WERI-Rb-1 (cell line): ENCODE measurements at regions not wholly inside any gene's neighbourhood (a gene's known extent, or its start where the extent isn't known, plus 50 kb on each side); places are given as distances from the start of the nearest gene placed in this dataset.

Experiments used
- DNase-seq: peaks from one replicate; pipeline ENCODE4 v3.0.0-alpha.2; 2020
- H3K27ac ChIP-seq: fragments of 250-450 bp; sonication (Bioruptor Pico); 2 replicates; pipeline ENCODE4 v1.5.1; 2020; ENCODE audit warnings: mild to moderate bottlenecking, moderate library complexity
- H3K27me3 ChIP-seq: fragments of 250-450 bp; sonication (Bioruptor Pico); 2 replicates; pipeline ENCODE4 v1.5.1; 2021; ENCODE audit warnings: mild to moderate bottlenecking, low read depth, moderate library complexity; ENCODE audit not compliant: insufficient read depth, severe bottlenecking
- H3K36me3 ChIP-seq: fragments of 250-450 bp; sonication (Bioruptor Pico); 2 replicates; pipeline ENCODE4 v1.5.1; 2020; ENCODE audit warnings: mild to moderate bottlenecking, moderate library complexity
- H3K4me3 ChIP-seq: 2 replicates; pipeline ENCODE4 v1.5.1; 2011; ENCODE audit warnings: low read depth, mild to moderate bottlenecking, control low read depth, low read length
- H3K9me3 ChIP-seq: fragments of 250-450 bp; sonication (Bioruptor Pico); 2 replicates; pipeline ENCODE4 v1.5.1; 2021; ENCODE audit warnings: mild to moderate bottlenecking, moderate library complexity; ENCODE audit not compliant: severe bottlenecking
- TF ChIP-seq, protein P1 (sequence below): IDR thresholded peaks from 2 replicates; pipeline ENCODE4 v1.5.1; 2011; ENCODE audit warnings: low read depth, mild to moderate bottlenecking, control low read depth, inconsistent platforms, low read length

DNA sequence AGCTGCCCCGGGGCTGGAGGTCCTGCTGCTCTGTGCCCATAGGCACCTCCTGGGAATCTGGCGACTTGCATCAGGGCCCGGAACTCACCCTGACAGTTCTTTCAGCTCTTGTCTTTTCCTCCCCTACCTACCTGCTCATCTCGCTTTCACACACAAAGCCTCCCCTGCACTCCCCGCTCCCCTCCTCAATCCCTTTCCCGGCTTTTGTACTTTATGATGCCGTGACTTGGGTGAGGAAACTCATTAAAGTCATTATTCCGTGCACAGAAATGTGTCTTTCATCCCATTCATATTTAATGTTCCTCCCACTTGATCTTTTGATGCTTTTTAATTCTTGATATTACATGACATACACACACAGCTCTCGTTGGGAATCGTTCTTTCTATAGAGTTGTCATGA lies 218.6 kb downstream of the RPS24 start:
- H3K9me3 ChIP-seq = no peaks in the 10 kb centered on the region

DNA sequence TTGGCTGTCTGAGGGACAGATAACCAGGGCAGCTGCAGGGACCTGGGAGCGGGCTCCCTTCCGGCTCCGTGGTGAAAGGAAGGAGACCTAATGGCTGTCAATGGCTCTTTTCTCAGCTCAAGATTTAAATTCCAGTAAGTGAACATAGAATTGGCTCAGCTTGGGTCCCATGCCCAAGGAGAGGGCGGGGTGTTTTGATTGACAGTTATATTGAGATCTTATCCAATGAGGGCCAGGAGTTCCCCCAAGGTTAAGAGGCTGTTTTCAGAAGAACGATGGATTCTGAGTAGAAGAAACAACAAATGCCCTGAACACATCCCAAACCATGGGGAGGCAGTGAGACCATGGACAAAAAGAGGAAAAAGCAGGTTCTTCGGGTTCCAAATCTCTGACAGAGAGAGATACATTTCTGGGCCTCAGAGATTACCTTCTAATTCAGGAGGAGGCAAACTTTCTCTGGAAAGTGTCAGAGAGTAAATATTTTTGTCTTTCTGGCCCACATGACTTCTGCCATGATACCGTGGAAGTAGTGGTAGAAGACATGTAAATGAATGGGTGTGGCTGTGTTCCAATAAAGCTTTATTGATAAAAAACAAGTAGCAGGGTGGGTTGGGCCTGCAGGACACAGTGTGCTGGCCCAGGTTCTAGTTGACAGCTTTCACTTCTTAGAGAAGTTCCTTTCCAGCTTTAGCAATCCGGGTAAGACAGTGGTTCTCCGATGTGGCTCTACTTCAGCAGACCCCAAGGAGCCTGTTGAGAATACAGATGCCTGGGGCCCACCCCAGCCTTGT lies 219.6 kb downstream of the RPS24 start:
- no peaks in the 10 kb centered on the region for H3K9me3 ChIP-seq

More for the DNA sequence above, 218.6 kb downstream of the RPS24 start:
- TF ChIP-seq, protein P1, sequence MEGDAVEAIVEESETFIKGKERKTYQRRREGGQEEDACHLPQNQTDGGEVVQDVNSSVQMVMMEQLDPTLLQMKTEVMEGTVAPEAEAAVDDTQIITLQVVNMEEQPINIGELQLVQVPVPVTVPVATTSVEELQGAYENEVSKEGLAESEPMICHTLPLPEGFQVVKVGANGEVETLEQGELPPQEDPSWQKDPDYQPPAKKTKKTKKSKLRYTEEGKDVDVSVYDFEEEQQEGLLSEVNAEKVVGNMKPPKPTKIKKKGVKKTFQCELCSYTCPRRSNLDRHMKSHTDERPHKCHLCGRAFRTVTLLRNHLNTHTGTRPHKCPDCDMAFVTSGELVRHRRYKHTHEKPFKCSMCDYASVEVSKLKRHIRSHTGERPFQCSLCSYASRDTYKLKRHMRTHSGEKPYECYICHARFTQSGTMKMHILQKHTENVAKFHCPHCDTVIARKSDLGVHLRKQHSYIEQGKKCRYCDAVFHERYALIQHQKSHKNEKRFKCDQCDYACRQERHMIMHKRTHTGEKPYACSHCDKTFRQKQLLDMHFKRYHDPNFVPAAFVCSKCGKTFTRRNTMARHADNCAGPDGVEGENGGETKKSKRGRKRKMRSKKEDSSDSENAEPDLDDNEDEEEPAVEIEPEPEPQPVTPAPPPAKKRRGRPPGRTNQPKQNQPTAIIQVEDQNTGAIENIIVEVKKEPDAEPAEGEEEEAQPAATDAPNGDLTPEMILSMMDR = no peak
- no peak overlapping the region for H3K4me3 ChIP-seq
- H3K27ac ChIP-seq = no peak overlapping the region
- no peaks in the 10 kb centered on the region for H3K36me3 ChIP-seq
- DNase-seq = no peak
- H3K27me3 ChIP-seq = no peaks in the 10 kb centered on the region

DNA sequence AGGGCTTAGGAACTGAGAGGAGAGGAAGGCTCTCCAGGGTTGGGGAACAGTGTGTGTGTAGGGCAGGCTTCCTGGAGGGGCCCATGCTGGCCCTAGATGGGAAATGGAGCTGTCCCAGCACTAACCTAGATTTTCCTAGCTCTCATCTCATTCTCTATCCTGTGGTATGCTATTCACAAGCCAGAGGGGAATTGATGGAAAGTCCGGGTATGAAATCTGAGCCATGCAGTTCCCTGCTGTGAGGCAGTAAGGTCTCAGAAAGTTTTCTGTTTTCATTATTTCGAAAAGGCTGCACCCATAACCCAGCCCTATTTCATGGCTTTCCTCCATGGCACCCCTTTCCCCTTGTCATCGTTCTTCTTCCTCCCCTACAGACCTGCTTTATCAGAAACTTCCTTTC lies 220.3 kb downstream of the RPS24 start:
- H3K27ac ChIP-seq = no peak overlapping the region
- H3K36me3 ChIP-seq = no peaks in the 10 kb centered on the region
- H3K9me3 ChIP-seq = no peaks in the 10 kb centered on the region
- TF ChIP-seq, protein P1 = no peak
- H3K4me3 ChIP-seq = no peak overlapping the region
- H3K27me3 ChIP-seq = no peaks in the 10 kb centered on the region
- no peak for DNase-seq

More for the DNA sequence above, 219.6 kb downstream of the RPS24 start:
- H3K4me3 ChIP-seq = no peak overlapping the region
- H3K36me3 ChIP-seq = no peaks in the 10 kb centered on the region
- no peak overlapping the region for H3K27ac ChIP-seq
- TF ChIP-seq, protein P1 = no peak
- no peaks in the 10 kb centered on the region for H3K27me3 ChIP-seq
- no peak for DNase-seq

DNA sequence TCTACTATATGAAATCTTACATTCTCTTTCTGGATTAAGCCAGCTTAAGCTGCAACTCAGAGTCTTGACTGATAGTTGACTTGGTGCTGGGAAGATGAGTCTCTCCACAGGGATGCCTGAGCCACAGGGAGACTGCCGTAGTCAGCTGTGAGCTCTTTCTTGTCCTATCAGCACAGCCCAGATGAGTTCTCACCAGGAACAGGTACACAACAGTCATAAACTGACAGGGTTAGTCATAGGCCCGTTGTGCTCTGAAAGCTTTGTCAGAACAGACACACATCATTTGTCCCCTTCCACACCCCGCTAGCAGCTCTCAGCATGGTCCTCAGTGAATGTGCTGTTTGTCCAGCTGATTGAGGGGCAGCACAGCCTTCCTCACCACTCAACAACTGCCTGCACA lies 221.6 kb downstream of the RPS24 start:
- Histone ChIP-seq H3K36me3 (no peaks in the 10 kb centered on the region), H3K27ac (no peak overlapping the region), H3K9me3 (no peaks in the 10 kb centered on the region), H3K4me3 (no peak overlapping the region), H3K27me3 (no peaks in the 10 kb centered on the region)
- no peak for DNase-seq
- TF ChIP-seq, protein P1 = no peak

DNA sequence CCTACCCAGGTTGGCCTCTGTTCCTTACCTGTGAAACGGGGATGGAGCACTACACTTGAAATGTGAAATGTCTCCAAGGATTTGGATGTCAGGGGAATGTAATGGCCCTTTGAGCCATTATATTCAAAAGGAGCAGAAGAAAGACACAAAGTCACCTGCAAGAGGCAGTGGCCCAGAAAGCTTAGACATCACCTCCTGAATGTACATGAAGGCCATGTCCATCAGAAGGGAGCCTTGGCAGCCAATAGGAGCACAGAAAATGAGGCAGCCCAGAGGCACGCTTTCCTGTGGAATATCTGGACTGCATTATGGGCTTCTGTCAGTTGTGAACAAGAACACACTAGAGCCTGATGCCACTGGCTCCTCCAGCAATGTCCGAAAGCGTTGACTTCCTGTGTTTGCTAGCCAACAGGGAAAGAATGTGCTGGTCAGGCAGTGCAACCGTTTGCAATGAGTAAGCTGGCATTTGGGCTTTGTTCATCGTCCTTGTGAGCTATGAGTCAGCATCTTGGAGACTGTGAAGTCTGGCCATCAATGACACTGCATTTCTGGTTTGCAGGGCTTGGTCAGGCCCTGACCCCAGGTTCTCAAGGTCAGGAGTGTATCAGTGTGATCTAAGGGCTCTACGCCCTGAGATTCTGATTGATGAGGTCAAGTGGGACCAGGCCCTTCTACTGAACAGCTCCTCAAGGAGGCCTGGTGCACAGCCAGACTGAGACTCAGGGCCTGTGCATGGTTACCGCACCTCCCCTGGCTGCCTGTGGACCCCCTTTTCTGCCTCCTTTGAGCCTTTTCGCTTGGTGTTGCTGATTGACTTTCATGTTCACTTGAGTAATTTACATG lies 222.4 kb downstream of the RPS24 start:
- no peak for DNase-seq
- Histone ChIP-seq H3K36me3 (no peaks in the 10 kb centered on the region), H3K27me3 (no peaks in the 10 kb centered on the region), H3K27ac (no peak overlapping the region), H3K4me3 (no peak overlapping the region), H3K9me3 (no peaks in the 10 kb centered on the region)
- TF ChIP-seq, protein P1 = no peak
